ENCODE measurements at regions not wholly inside any gene's neighbourhood (a gene's known extent, or its start where the extent isn't known, plus 50 kb on each side); places are given as distances from the start of the nearest gene placed in this dataset.

GRCh38 chr1:101709721-101710120 is 287.0 kb downstream of the OLFM3 start:
- DNase-seq: no peak
- Histone ChIP-seq H3K27me3 (no peaks in the 10 kb centered on the region), H3K4me3 (no peak overlapping the region), H3K27ac (no peak overlapping the region), H3K4me1 (no peaks in the 10 kb centered on the region), H3K36me3 (ENCODE audit: low read depth, missing control alignments) (no peaks in the 10 kb centered on the region), H3K9me3 (no peaks in the 10 kb centered on the region)
- intact Hi-C loops (cut with DNase I; ENCODE audit: low total_unique reads): no loop called here
- TF ChIP-seq, protein P1, sequence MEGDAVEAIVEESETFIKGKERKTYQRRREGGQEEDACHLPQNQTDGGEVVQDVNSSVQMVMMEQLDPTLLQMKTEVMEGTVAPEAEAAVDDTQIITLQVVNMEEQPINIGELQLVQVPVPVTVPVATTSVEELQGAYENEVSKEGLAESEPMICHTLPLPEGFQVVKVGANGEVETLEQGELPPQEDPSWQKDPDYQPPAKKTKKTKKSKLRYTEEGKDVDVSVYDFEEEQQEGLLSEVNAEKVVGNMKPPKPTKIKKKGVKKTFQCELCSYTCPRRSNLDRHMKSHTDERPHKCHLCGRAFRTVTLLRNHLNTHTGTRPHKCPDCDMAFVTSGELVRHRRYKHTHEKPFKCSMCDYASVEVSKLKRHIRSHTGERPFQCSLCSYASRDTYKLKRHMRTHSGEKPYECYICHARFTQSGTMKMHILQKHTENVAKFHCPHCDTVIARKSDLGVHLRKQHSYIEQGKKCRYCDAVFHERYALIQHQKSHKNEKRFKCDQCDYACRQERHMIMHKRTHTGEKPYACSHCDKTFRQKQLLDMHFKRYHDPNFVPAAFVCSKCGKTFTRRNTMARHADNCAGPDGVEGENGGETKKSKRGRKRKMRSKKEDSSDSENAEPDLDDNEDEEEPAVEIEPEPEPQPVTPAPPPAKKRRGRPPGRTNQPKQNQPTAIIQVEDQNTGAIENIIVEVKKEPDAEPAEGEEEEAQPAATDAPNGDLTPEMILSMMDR (IDR thresholded peaks at IDR 0.05): no peak
- no peak for TF ChIP-seq POLR2A (IDR thresholded peaks at IDR 0.05)

- H3K27me3 ChIP-seq: no peaks in the 10 kb centered on the region
- H3K9me3 ChIP-seq: no peaks in the 10 kb centered on the region
- no peaks in the 10 kb centered on the region for H3K4me1 ChIP-seq
- TF ChIP-seq, protein P1 (IDR thresholded peaks at IDR 0.05): no peak
- TF ChIP-seq POLR2A (IDR thresholded peaks at IDR 0.05): no peak
- H3K36me3 ChIP-seq (ENCODE audit: low read depth, missing control alignments): no peaks in the 10 kb centered on the region
- WGBS, 2 donors: 72 to 75% methylated on average over 1 of the region's 1 CpG
- no peak overlapping the region for H3K4me3 ChIP-seq
- H3K27ac ChIP-seq: no peak overlapping the region
- intact Hi-C loops (cut with DNase I; ENCODE audit: low total_unique reads): no loop called here
- DNase-seq: no peak
Measured at GRCh38 chr1:101713760-101714159, 283.0 kb downstream of the OLFM3 start.

DNA sequence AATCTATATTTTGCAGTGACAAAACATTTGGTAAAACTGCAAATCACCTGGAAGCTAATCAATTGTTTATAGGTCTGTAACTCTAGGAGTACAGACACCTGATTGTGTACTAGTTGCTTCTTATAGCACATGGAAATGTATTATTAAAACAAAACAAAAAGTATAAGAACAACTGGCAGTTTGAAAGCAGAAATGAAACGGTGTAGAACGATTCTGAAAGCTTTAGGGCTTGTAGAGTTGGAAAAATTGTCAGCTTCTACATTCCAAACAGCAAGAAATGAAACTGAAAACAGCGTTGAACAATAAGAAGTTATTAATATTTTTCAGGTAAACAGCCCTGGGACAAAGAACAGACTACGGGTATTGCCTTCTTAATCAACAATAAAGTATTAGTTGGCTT is 273.3 kb downstream of the OLFM3 start:
- no peaks in the 10 kb centered on the region for H3K27me3 ChIP-seq
- TF ChIP-seq, protein P1 (IDR thresholded peaks at IDR 0.05): no peak
- no peak for TF ChIP-seq POLR2A (IDR thresholded peaks at IDR 0.05)
- no peaks in the 10 kb centered on the region for H3K9me3 ChIP-seq
- H3K36me3 ChIP-seq (ENCODE audit: low read depth, missing control alignments): no peaks in the 10 kb centered on the region
- 58 to 81% methylated on average over 4 of the region's 4 CpGs for WGBS, 2 donors
- intact Hi-C loops (cut with DNase I; ENCODE audit: low total_unique reads): no loop called here
- H3K27ac ChIP-seq: no peak overlapping the region
- no peak overlapping the region for H3K4me3 ChIP-seq
- DNase-seq: no peak
- H3K4me1 ChIP-seq: no peaks in the 10 kb centered on the region

DNA sequence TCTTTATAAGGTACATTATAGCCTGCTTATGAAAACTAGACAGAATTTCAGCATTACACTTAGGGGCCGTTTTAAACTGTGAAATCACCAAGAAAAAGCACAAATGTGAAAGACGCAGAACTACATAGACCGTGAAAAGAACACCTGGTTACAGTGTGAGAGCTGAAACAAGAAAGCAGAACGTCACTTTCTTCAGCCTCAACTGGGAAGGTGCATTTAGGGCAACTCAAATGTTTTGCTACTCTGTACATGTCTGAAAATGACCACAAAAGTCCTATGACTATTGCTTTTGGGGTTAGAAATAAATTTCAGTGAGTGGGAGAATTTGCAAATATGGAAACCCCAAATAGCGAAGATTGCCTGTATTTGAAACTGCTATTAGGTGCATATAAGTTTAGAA is 268.7 kb downstream of the OLFM3 start:
- H3K27me3 ChIP-seq: no peaks in the 10 kb centered on the region
- H3K4me1 ChIP-seq: no peaks in the 10 kb centered on the region
- no peaks in the 10 kb centered on the region for H3K36me3 ChIP-seq (ENCODE audit: low read depth, missing control alignments)
- no peak for TF ChIP-seq POLR2A (IDR thresholded peaks at IDR 0.05)
- TF ChIP-seq, protein P1 (IDR thresholded peaks at IDR 0.05): no peak
- no peak overlapping the region for H3K4me3 ChIP-seq
- no peak overlapping the region for H3K27ac ChIP-seq
- DNase-seq: no peak
- no peaks in the 10 kb centered on the region for H3K9me3 ChIP-seq
- WGBS, 2 donors: 82 to 90% methylated on average over 5 of the region's 5 CpGs
- intact Hi-C loops (cut with DNase I; ENCODE audit: low total_unique reads): no loop called here

- Histone ChIP-seq H3K27ac (no peak overlapping the region), H3K4me3 (no peak overlapping the region), H3K9me3 (no peaks in the 10 kb centered on the region), H3K4me1 (no peaks in the 10 kb centered on the region), H3K27me3 (no peaks in the 10 kb centered on the region), H3K36me3 (ENCODE audit: low read depth, missing control alignments) (no peaks in the 10 kb centered on the region)
- DNase-seq: no peak
- WGBS, 2 donors: 89 to 90% methylated on average over 2 of the region's 2 CpGs
- intact Hi-C loops (cut with DNase I; ENCODE audit: low total_unique reads): no loop called here
- TF ChIP-seq, protein P1 (IDR thresholded peaks at IDR 0.05): no peak
- TF ChIP-seq POLR2A (IDR thresholded peaks at IDR 0.05): no peak
Measured at GRCh38 chr1:101730559-101730958, 266.2 kb downstream of the OLFM3 start.
